ENCODE measurements at regions not wholly inside any gene's neighbourhood (a gene's known extent, or its start where the extent isn't known, plus 50 kb on each side); places are given as distances from the start of the nearest gene placed in this dataset.

GRCh38 chr21:36207577-36208320 lies 51.1 kb downstream of the DOP1B start:
- no peak for DNase-seq
- intact Hi-C loops (cut with DNase I; ENCODE audit: low total_unique reads): no loop called here
- no peak overlapping the region for H3K4me3 ChIP-seq

GRCh38 chr21:36208326-36209013 lies 51.8 kb downstream of the DOP1B start:
- intact Hi-C loops (cut with DNase I; ENCODE audit: low total_unique reads): no loop called here
- Histone ChIP-seq H3K27ac (no peak overlapping the region), H3K4me3 (no peak overlapping the region), H3K36me3 (peaks cover 0 to 78% (median 15%) of the 10 kb centered on the region in 6 donors), H3K9me3 (no peaks in the 10 kb centered on the region), H3K4me1 (peaks cover 0 to 7% (median 0%) of the 10 kb centered on the region in 6 donors), H3K27me3 (replicated peaks in 1 of 7) (no peaks in the 10 kb centered on the region)
- 92 to 97% (median 94%) methylated on average over 16 to 27 of the region's 27 CpGs for WGBS, 5 donors
- TF ChIP-seq POLR2A (IDR thresholded peaks at IDR 0.05) (no peak), CTCF (IDR thresholded peaks at IDR 0.05 in 8 of 11, conservative IDR thresholded peaks at IDR 0.05 in 3 of 11) (no peak), POLR2AphosphoS5 (IDR thresholded peaks at IDR 0.05) (no peak)
- DNase-seq: no peak

More at GRCh38 chr21:36207577-36208320, 51.1 kb downstream of the DOP1B start:
- H3K36me3 ChIP-seq: peaks cover 0 to 78% (median 12%) of the 10 kb centered on the region in 6 donors
- no peak overlapping the region for H3K27ac ChIP-seq
- H3K4me1 ChIP-seq: peaks cover 0 to 7% (median 0%) of the 10 kb centered on the region in 6 donors
- no peak for TF ChIP-seq CTCF (IDR thresholded peaks at IDR 0.05 in 8 of 11, conservative IDR thresholded peaks at IDR 0.05 in 3 of 11)
- TF ChIP-seq POLR2AphosphoS5 (IDR thresholded peaks at IDR 0.05): no peak
- no peak for TF ChIP-seq POLR2A (IDR thresholded peaks at IDR 0.05)
- WGBS, 5 donors: 79 to 85% (median 83%) methylated on average over 15 of the region's 15 CpGs
- H3K9me3 ChIP-seq: no peaks in the 10 kb centered on the region
- H3K27me3 ChIP-seq (replicated peaks in 1 of 7): no peaks in the 10 kb centered on the region

- H3K4me3 ChIP-seq: no peak overlapping the region
- H3K27me3 ChIP-seq (replicated peaks in 1 of 7): no peaks in the 10 kb centered on the region
- H3K4me1 ChIP-seq: peaks cover 0 to 7% (median 0%) of the 10 kb centered on the region in 6 donors
- intact Hi-C loops (cut with DNase I; ENCODE audit: low total_unique reads): no loop called here
- 83 to 89% (median 86%) methylated on average over 11 of the region's 11 CpGs for WGBS, 5 donors
- DNase-seq: no peak
- peaks cover 0 to 80% (median 25%) of the 10 kb centered on the region in 6 donors for H3K36me3 ChIP-seq
- TF ChIP-seq CTCF (IDR thresholded peaks at IDR 0.05 in 8 of 11, conservative IDR thresholded peaks at IDR 0.05 in 3 of 11) (peak in 10 of 11 experiments; percentile 21 to 60 (median 46)), POLR2A (IDR thresholded peaks at IDR 0.05) (no peak), POLR2AphosphoS5 (IDR thresholded peaks at IDR 0.05) (no peak)
- no peak overlapping the region for H3K27ac ChIP-seq
- no peaks in the 10 kb centered on the region for H3K9me3 ChIP-seq
Observed at GRCh38 chr21:36209626-36210171, 53.1 kb downstream of the DOP1B start.

Data from spleen (tissue), 11 donors.